Nephron progenitor cell (in vitro differentiated cells): ENCODE measurements at regions not wholly inside any gene's neighbourhood (a gene's known extent, or its start where the extent isn't known, plus 50 kb on each side); places are given as distances from the start of the nearest gene placed in this dataset.

Experiments
- DNase-seq: peaks from one replicate; pipeline ENCODE4 v3.0.0; 2021
- H3K27ac Mint-ChIP-seq: 2 replicates; pipeline ENCODE4 v1.8.0; 2021; ENCODE audit warnings: mild to moderate bottlenecking, moderate library complexity, mixed read lengths
- H3K27me3 Mint-ChIP-seq: 2 replicates; pipeline ENCODE4 v1.8.0; 2021; ENCODE audit warnings: mild to moderate bottlenecking, low read depth, mixed read lengths; ENCODE audit not compliant: poor library complexity
- H3K36me3 Mint-ChIP-seq: 2 replicates; pipeline ENCODE4 v1.8.0; 2021; ENCODE audit warnings: low read depth, mixed read lengths
- H3K4me1 Mint-ChIP-seq: 2 replicates; pipeline ENCODE4 v1.8.0; 2021; ENCODE audit warnings: mixed read lengths
- H3K4me3 Mint-ChIP-seq: 2 replicates; pipeline ENCODE4 v1.8.0; 2021; ENCODE audit warnings: mild to moderate bottlenecking, moderate library complexity, mixed read lengths
- H3K9me3 Mint-ChIP-seq: 2 replicates; pipeline ENCODE4 v1.8.0; 2021; ENCODE audit warnings: mild to moderate bottlenecking, moderate library complexity, mixed read lengths
- TF ChIP-seq, protein P1 (sequence below): fragments of 200-600 bp; sonication (generic); IDR thresholded peaks from 2 replicates; pipeline ENCODE4 v1.5.0; 2021; ENCODE audit warnings: antibody characterized with exemption

DNA sequence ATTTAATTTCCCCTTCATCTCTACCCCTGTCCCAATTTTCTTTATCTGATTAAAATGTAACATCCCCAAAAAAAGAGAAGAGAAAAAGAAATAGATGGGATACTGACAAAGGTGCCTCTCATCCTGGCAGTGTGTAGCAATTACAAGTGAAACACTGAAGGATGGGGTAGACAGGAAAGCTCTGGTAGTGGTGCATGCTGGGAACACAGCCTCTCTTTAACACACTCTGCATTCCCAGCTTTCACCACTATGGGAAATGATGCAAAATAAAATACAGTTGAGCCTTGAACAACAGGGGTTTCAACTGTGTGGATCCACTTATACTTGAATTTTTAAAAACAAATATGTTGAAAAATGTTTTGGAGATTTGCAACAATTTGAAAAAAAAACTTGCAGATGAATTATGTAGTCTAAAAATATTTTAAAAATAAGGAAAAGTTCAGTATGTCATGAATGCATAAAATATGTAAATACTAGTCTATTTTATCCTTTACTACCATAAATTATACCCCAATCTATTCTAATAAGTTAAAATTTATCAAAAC lies 239.2 kb upstream of the DDX53 start:
- DNase-seq, result no peak
- Mint-ChIP-seq H3K36me3 (no peaks in the 10 kb centered on the region), H3K27me3 (peaks cover 2% of the 10 kb centered on the region)

DNA sequence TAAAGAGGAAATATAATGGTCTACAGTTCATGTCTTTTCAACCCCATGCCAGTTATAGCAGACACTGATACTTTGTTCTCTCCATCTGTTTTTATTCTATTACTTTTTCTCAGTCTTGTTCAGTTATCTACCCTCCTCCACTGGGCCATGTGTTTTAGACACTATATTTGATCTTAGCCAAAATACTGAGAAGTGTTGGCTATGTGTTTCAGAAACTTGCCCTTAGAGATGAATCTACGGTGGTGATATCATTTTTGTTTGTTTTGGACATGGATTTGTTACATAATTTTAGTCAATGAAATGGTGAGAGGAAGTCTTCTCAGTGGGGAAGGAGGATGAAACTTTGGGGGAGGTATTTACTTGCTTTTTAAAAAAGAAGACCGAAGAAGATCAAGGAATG lies 211.5 kb upstream of the DDX53 start:
- no peak overlapping the region for H3K4me3 Mint-ChIP-seq
- peaks cover 4% of the 10 kb centered on the region for H3K27me3 Mint-ChIP-seq
- TF ChIP-seq, protein P1, sequence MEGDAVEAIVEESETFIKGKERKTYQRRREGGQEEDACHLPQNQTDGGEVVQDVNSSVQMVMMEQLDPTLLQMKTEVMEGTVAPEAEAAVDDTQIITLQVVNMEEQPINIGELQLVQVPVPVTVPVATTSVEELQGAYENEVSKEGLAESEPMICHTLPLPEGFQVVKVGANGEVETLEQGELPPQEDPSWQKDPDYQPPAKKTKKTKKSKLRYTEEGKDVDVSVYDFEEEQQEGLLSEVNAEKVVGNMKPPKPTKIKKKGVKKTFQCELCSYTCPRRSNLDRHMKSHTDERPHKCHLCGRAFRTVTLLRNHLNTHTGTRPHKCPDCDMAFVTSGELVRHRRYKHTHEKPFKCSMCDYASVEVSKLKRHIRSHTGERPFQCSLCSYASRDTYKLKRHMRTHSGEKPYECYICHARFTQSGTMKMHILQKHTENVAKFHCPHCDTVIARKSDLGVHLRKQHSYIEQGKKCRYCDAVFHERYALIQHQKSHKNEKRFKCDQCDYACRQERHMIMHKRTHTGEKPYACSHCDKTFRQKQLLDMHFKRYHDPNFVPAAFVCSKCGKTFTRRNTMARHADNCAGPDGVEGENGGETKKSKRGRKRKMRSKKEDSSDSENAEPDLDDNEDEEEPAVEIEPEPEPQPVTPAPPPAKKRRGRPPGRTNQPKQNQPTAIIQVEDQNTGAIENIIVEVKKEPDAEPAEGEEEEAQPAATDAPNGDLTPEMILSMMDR, result no peak
- H3K4me1 Mint-ChIP-seq, result no peaks in the 10 kb centered on the region
- H3K9me3 Mint-ChIP-seq, result peaks cover 31% of the 10 kb centered on the region
- no peak overlapping the region for H3K27ac Mint-ChIP-seq
- no peaks in the 10 kb centered on the region for H3K36me3 Mint-ChIP-seq
- no peak for DNase-seq

More for the DNA sequence above, 239.2 kb upstream of the DDX53 start:
- Mint-ChIP-seq H3K4me1 (no peaks in the 10 kb centered on the region), H3K9me3 (no peaks in the 10 kb centered on the region), H3K27ac (no peak overlapping the region), H3K4me3 (no peak overlapping the region)
- TF ChIP-seq, protein P1, result no peak

DNA sequence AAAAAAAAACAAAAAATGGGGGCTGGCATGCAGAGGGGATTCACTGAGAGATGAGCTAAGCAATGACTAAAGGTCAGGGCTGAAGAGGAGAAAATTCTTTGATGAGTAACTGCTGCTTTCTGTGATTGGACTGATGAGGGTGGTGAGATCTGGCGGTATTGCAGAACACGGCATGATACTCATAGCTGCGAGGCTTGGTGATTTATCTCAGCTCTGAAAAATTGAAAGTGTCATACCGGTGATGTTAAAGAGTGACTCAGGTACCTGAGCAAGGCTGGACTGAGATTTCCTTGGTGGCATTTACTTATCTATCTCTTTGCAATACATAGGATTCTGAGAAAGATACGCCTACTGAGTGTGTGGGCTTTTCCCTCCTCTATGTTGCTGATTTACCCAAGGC lies 204.1 kb upstream of the DDX53 start:
- Mint-ChIP-seq H3K36me3 (no peaks in the 10 kb centered on the region), H3K4me3 (no peak overlapping the region), H3K27me3 (no peaks in the 10 kb centered on the region), H3K4me1 (no peaks in the 10 kb centered on the region), H3K27ac (no peak overlapping the region), H3K9me3 (peaks cover 14% of the 10 kb centered on the region)
- DNase-seq, result no peak
- TF ChIP-seq, protein P1, result no peak

DNA sequence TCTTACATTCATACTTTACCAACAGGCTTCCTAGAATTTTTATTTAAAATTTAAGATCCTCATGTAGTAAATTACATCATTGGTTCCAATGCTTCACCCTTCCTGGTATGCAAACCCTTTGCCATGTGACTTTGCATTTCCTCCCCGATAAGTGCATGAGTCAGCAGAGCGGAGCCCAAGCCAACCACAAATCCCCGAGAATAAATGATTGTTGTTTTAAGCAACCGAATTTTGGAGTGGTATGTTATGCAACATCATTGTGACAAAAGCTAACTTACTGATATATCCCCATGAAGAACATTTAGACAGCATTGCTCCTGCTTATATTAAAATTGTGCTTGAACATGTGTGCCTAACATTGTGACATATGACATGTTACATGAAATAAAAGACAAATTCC lies 199.4 kb upstream of the DDX53 start:
- H3K4me3 Mint-ChIP-seq, result no peak overlapping the region
- no peak overlapping the region for H3K27ac Mint-ChIP-seq
- H3K4me1 Mint-ChIP-seq, result no peaks in the 10 kb centered on the region
- TF ChIP-seq, protein P1, result no peak
- H3K36me3 Mint-ChIP-seq, result no peaks in the 10 kb centered on the region
- no peak for DNase-seq
- H3K9me3 Mint-ChIP-seq, result no peaks in the 10 kb centered on the region
- H3K27me3 Mint-ChIP-seq, result no peaks in the 10 kb centered on the region

DNA sequence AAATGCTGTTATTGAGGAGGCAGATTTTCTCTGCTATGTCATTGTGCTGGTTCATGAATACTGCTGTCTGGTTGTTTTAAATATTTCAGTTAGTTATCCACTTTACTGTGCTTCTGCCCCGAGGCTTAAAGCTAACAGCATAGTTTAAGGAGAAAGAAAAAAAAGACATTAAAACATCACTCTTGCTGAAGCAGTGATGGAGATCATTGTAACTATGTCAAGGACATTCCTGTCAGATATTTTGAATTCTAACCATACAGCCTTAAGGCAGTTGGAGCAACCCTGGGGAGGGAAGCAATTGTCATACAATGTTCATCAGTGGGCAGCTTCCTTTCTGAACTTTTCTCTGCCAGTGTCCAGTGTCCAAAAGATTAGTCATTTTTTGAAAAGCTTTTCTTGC lies 199.0 kb upstream of the DDX53 start:
- Mint-ChIP-seq H3K4me3 (no peak overlapping the region), H3K4me1 (no peaks in the 10 kb centered on the region), H3K27me3 (no peaks in the 10 kb centered on the region), H3K9me3 (no peaks in the 10 kb centered on the region), H3K27ac (no peak overlapping the region), H3K36me3 (no peaks in the 10 kb centered on the region)
- no peak for DNase-seq
- TF ChIP-seq, protein P1, result no peak

DNA sequence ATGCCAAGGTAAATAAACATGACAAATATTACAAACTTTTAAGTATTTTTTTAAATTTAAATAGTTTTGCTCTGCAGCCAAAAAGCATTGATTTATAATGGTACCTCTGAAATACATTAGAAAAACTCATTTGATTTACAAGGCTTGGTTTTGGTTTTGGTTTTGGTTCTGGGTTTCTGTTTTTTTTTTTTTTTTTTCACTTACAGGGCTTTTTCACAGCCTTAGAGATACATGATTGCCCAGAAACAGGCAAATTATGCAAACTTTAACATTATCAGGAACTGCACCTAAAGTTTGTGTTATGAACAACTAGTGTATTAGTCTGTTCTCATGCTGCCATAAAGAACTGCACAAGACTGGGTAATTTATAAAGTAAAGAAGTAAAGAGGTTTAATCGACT lies 196.4 kb upstream of the DDX53 start:
- TF ChIP-seq, protein P1, result no peak
- no peaks in the 10 kb centered on the region for H3K27me3 Mint-ChIP-seq

More for the DNA sequence above, 196.4 kb upstream of the DDX53 start:
- Mint-ChIP-seq H3K4me3 (no peak overlapping the region), H3K27ac (no peak overlapping the region), H3K9me3 (no peaks in the 10 kb centered on the region), H3K4me1 (no peaks in the 10 kb centered on the region), H3K36me3 (no peaks in the 10 kb centered on the region)
- DNase-seq, result no peak
